Upper lobe of left lung (tissue), 6 donors: ENCODE measurements at regions not wholly inside any gene's neighbourhood (a gene's known extent, or its start where the extent isn't known, plus 50 kb on each side); places are given as distances from the start of the nearest gene placed in this dataset.
A peak's percentile ranks its signal among the peaks of the same experiment; 100 is the strongest.
"Not testable (repeated sequence)": the region's sequence is repeated elsewhere in the genome, so short reads cannot be mapped to it uniquely, and the experiment has no call there.

Experiments
- ATAC-seq, 2 donors: fragments of 200-7000 bp; cut with Tn5 transposase; one replicate each; pipeline ENCODE4 v1.9.1; 2022; ENCODE audit warnings: mild to moderate bottlenecking in 2 of 2, moderate library complexity in 2 of 2; ENCODE audit not compliant: low FRiP score in 2 of 2
- DNase-seq, 2 donors: peaks; one replicate each; pipeline ENCODE4 v3.0.0-alpha.2; 2019 to 2020
- H3K27ac ChIP-seq, 4 donors: fragments of 200-600 bp; sonication (generic); one replicate each; pipeline ENCODE4 v1.5.1; 2016 to 2019
- H3K27me3 ChIP-seq, 4 donors: fragments of 200-600 bp; sonication (generic); one replicate each; pipeline ENCODE4 v1.5.1; 2017 to 2019
- H3K36me3 ChIP-seq, 4 donors: fragments of 200-600 bp; sonication (generic); one replicate each; pipeline ENCODE4 v1.5.1; 2016 to 2019
- H3K4me1 ChIP-seq, 4 donors: fragments of 200-600 bp; sonication (generic); one replicate each; pipeline ENCODE4 v1.5.1; 2018 to 2019
- H3K4me3 ChIP-seq, 4 donors: fragments of 200-600 bp; sonication (generic); one replicate each; pipeline ENCODE4 v1.5.1; 2017 to 2019; ENCODE audit warnings: mild to moderate bottlenecking in 2 of 4, moderate library complexity in 1 of 4
- H3K9me3 ChIP-seq, 4 donors: fragments of 200-600 bp; sonication (generic); one replicate each; pipeline ENCODE4 v1.5.1; 2018 to 2019
- CTCF ChIP-seq, 6 experiments: fragments of 450-650 bp in 4 of 6; fragments of 200-600 bp in 2 of 6; sonication (generic) in 2 of 6; IDR thresholded peaks; one replicate each; pipeline ENCODE4 v1.5.1; 2016 to 2019; ENCODE audit warnings: antibody characterized with exemption in 6 of 6
- EP300 ChIP-seq, 4 donors: sonication (generic); formaldehyde crosslinking; IDR thresholded peaks; one replicate each; pipeline ENCODE4 v1.5.1; 2017; ENCODE audit warnings: antibody characterized with exemption in 4 of 4, control low read depth in 2 of 4
- POLR2A ChIP-seq, 4 donors: fragments of 450-650 bp; IDR thresholded peaks; one replicate each; pipeline ENCODE4 v1.5.1; 2016 to 2017; ENCODE audit warnings: antibody characterized with exemption in 4 of 4, mild to moderate bottlenecking in 2 of 4
- POLR2AphosphoS5 ChIP-seq, 2 donors: sonication (generic); formaldehyde crosslinking; IDR thresholded peaks; one replicate each; pipeline ENCODE4 v1.5.1; 2017; ENCODE audit warnings: antibody characterized with exemption in 2 of 2
- WGBS, 2 donors: methylation state at CpG; one replicate each; pipeline ENCODE4 v1.1.5; 2017 to 2018; 5-methylcytosine and 5-hydroxymethylcytosine counted together
- donor health status: DM: no; HTN: no; CAD: no; lungs with moderate emphysema.
- donor health status: DM: no; HTN: yes; CAD: no; lungs with severe emphysema.

- H3K27ac ChIP-seq, result no peak overlapping the region
- WGBS, 2 donors, result 70 to 76% methylated on average over 7 of the region's 7 CpGs
- TF ChIP-seq POLR2A (IDR thresholded peaks at IDR 0.05) (no peak), EP300 (IDR thresholded peaks at IDR 0.05) (no peak), POLR2AphosphoS5 (IDR thresholded peaks at IDR 0.05) (no peak), CTCF (IDR thresholded peaks at IDR 0.05) (no peak)
- H3K27me3 ChIP-seq, result no peaks in the 10 kb centered on the region
- no peaks in the 10 kb centered on the region for H3K9me3 ChIP-seq
- ATAC-seq (no peak), DNase-seq (no peak)
- H3K4me3 ChIP-seq, result no peak overlapping the region
- H3K36me3 ChIP-seq, result no peaks in the 10 kb centered on the region
- no peaks in the 10 kb centered on the region for H3K4me1 ChIP-seq
Measured at GRCh38 chr15:47066392-47066791, 650.9 kb upstream of the SEMA6D start.

GRCh38 chr15:47077846-47078245, 639.5 kb upstream of the SEMA6D start:
- not testable (repeated sequence) for H3K9me3 ChIP-seq, ATAC-seq, H3K4me1 ChIP-seq, H3K27me3 ChIP-seq, H3K27ac ChIP-seq, H3K4me3 ChIP-seq, DNase-seq, H3K36me3 ChIP-seq
- 47 to 54% methylated on average over 4 of the region's 4 CpGs for WGBS, 2 donors

- no peak for DNase-seq
- no peaks in the 10 kb centered on the region for H3K27me3 ChIP-seq
- no peak overlapping the region for H3K4me3 ChIP-seq
- 64 to 70% methylated on average over 2 of the region's 2 CpGs for WGBS, 2 donors
- no peak for ATAC-seq
- H3K27ac ChIP-seq, result no peak overlapping the region
- H3K4me1 ChIP-seq, result no peaks in the 10 kb centered on the region
- TF ChIP-seq CTCF (IDR thresholded peaks at IDR 0.05), result no peak
- TF ChIP-seq POLR2AphosphoS5 (IDR thresholded peaks at IDR 0.05), result no peak
- TF ChIP-seq POLR2A (IDR thresholded peaks at IDR 0.05), result no peak
- TF ChIP-seq EP300 (IDR thresholded peaks at IDR 0.05), result no peak
- H3K36me3 ChIP-seq, result no peaks in the 10 kb centered on the region
- no peaks in the 10 kb centered on the region for H3K9me3 ChIP-seq
Measured at GRCh38 chr15:47095833-47096232, 621.5 kb upstream of the SEMA6D start.

GRCh38 chr15:47098526-47098925, 618.8 kb upstream of the SEMA6D start:
- DNase-seq, H3K27ac ChIP-seq, H3K4me3 ChIP-seq, H3K27me3 ChIP-seq, H3K9me3 ChIP-seq, H3K4me1 ChIP-seq, H3K36me3 ChIP-seq, ATAC-seq: not testable (repeated sequence)

GRCh38 chr15:47099801-47100200, 617.5 kb upstream of the SEMA6D start:
- peak in 1 of 2 donors; percentile 26 for DNase-seq
- not testable (repeated sequence) for H3K4me3 ChIP-seq, H3K36me3 ChIP-seq, ATAC-seq, H3K4me1 ChIP-seq, H3K27ac ChIP-seq, H3K9me3 ChIP-seq, H3K27me3 ChIP-seq
- 56 to 79% methylated on average over 2 to 6 of the region's 6 CpGs for WGBS, 2 donors

GRCh38 chr15:47108800-47109199, 608.5 kb upstream of the SEMA6D start:
- H3K4me1 ChIP-seq, H3K27me3 ChIP-seq, H3K27ac ChIP-seq, H3K4me3 ChIP-seq, H3K36me3 ChIP-seq, DNase-seq, ATAC-seq, H3K9me3 ChIP-seq: not testable (repeated sequence)
- 58 to 74% methylated on average over 4 of the region's 4 CpGs for WGBS, 2 donors

GRCh38 chr15:47116698-47117097, 600.6 kb upstream of the SEMA6D start:
- no peak overlapping the region for H3K27ac ChIP-seq
- H3K36me3 ChIP-seq, result no peaks in the 10 kb centered on the region
- H3K4me1 ChIP-seq, result no peaks in the 10 kb centered on the region
- TF ChIP-seq CTCF (IDR thresholded peaks at IDR 0.05), result no peak
- no peak for TF ChIP-seq EP300 (IDR thresholded peaks at IDR 0.05)
- no peak for TF ChIP-seq POLR2AphosphoS5 (IDR thresholded peaks at IDR 0.05)
- TF ChIP-seq POLR2A (IDR thresholded peaks at IDR 0.05), result no peak
- no peaks in the 10 kb centered on the region for H3K9me3 ChIP-seq
- DNase-seq (no peak), ATAC-seq (no peak)
- 92 to 94% methylated on average over 2 of the region's 2 CpGs for WGBS, 2 donors
- H3K4me3 ChIP-seq, result no peak overlapping the region
- H3K27me3 ChIP-seq, result no peaks in the 10 kb centered on the region
